Lower leg skin (tissue), 3 donors: ENCODE measurements at regions not wholly inside any gene's neighbourhood (a gene's known extent, or its start where the extent isn't known, plus 50 kb on each side); places are given as distances from the start of the nearest gene placed in this dataset.

ENCODE experiments used
- CTCF ChIP-seq, 3 donors: fragments of 450-650 bp; IDR thresholded peaks; one replicate each; pipeline ENCODE4 v1.5.1; 2016; ENCODE audit warnings: antibody characterized with exemption in 3 of 3, mild to moderate bottlenecking in 3 of 3, moderate library complexity in 2 of 3
- POLR2A ChIP-seq, 2 donors: fragments of 450-650 bp; IDR thresholded peaks; one replicate each; pipeline ENCODE4 v1.6.1; 2016 to 2017; ENCODE audit warnings: antibody characterized with exemption in 2 of 2, mild to moderate bottlenecking in 1 of 2, moderate library complexity in 1 of 2

GRCh38 chr5:14069021-14069420 lies 74.1 kb upstream of the TRIO start:
- TF ChIP-seq CTCF (IDR thresholded peaks at IDR 0.05) = no peak
- TF ChIP-seq POLR2A (IDR thresholded peaks at IDR 0.05) = no peak
